Endothelial cell of umbilical vein (primary cell): ENCODE measurements at regions not wholly inside any gene's neighbourhood (a gene's known extent, or its start where the extent isn't known, plus 50 kb on each side); places are given as distances from the start of the nearest gene placed in this dataset.

Experiments
- CTCF ChIP-seq, 2 donors: IDR thresholded peaks; 1 replicate in 1 of 2; 2 replicates in 1 of 2; pipeline ENCODE4 v1.5.1; 2011; ENCODE audit warnings: low read length in 2 of 2, mild to moderate bottlenecking in 2 of 2, moderate library complexity in 2 of 2, control low read depth in 1 of 2, inconsistent platforms in 1 of 2, low read depth in 1 of 2; ENCODE audit not compliant: insufficient read depth in 1 of 2; ENCODE audit errors: extremely low read depth in 1 of 2
- EZH2 ChIP-seq: IDR thresholded peaks from 2 replicates; pipeline ENCODE4 v1.6.1; 2012; ENCODE audit warnings: borderline replicate concordance, low read depth, mild to moderate bottlenecking, moderate library complexity, low read length, inconsistent platforms; ENCODE audit not compliant: severe bottlenecking
- MAX ChIP-seq: IDR thresholded peaks from 2 replicates; pipeline ENCODE4 v1.6.1; 2011; ENCODE audit not compliant: insufficient read depth, insufficient read length
- MYC ChIP-seq: IDR thresholded peaks from one replicate; pipeline ENCODE4 v1.6.1; 2011; ENCODE audit warnings: mild to moderate bottlenecking, low read depth, low read length
- POLR2A ChIP-seq: IDR thresholded peaks from 2 replicates; pipeline ENCODE4 v1.6.1; 2012; ENCODE audit warnings: low read depth, mild to moderate bottlenecking, control low read depth, low read length
- POLR2AphosphoS5 ChIP-seq: IDR thresholded peaks from 2 replicates; pipeline ENCODE4 v1.6.1; 2012; ENCODE audit warnings: low read depth, mild to moderate bottlenecking, control low read depth, low read length, moderate library complexity; ENCODE audit not compliant: insufficient read depth

GRCh38 chr13:109870696-109871370 lies 84.5 kb upstream of the IRS2 start:
- no peak for TF ChIP-seq POLR2A
- no peak for TF ChIP-seq CTCF (IDR thresholded peaks at IDR 0.05; ENCODE audit: extremely low read depth in 1 of 2, insufficient read depth in 1 of 2, low read depth in 1 of 2, low read length in 2 of 2)
- TF ChIP-seq EZH2 = no peak
- no peak for TF ChIP-seq POLR2AphosphoS5
- TF ChIP-seq MYC = no peak
- no peak for TF ChIP-seq MAX
